HFF-Myc (cell line): ENCODE measurements at regions not wholly inside any gene's neighbourhood (a gene's known extent, or its start where the extent isn't known, plus 50 kb on each side); places are given as distances from the start of the nearest gene placed in this dataset.
A peak's percentile ranks its signal among the peaks of the same experiment; 100 is the strongest.

Experiments
- DNase-seq: peaks from one replicate; pipeline ENCODE4 v3.0.0-alpha.2; 2011; ENCODE audit warnings: low read depth; ENCODE audit errors: extremely low read depth
- H3K4me3 ChIP-seq: replicated peaks from 2 replicates; pipeline ENCODE4 v1.5.1; 2011; ENCODE audit warnings: low read depth, mild to moderate bottlenecking, control low read depth, low read length
- CTCF ChIP-seq: IDR thresholded peaks from 2 replicates; pipeline ENCODE4 v1.5.1; 2012; ENCODE audit warnings: mild to moderate bottlenecking, low read depth, low read length, control low read depth; ENCODE audit errors: missing control alignments

GRCh38 chr18:11520536-11520935, 88.9 kb upstream of the SLC35G4 start:
- H3K4me3 ChIP-seq: no peak overlapping the region
- DNase-seq: no peak
- TF ChIP-seq CTCF: no peak

- peak; percentile 57 for TF ChIP-seq CTCF
- no peak overlapping the region for H3K4me3 ChIP-seq
- DNase-seq: no peak
Observed at GRCh38 chr18:11518788-11519685, 90.4 kb upstream of the SLC35G4 start.

- no peak for DNase-seq
- no peak for TF ChIP-seq CTCF
- no peak overlapping the region for H3K4me3 ChIP-seq
Observed at GRCh38 chr18:11517704-11518103, 91.7 kb upstream of the SLC35G4 start.

GRCh38 chr18:11516751-11517503, 92.5 kb upstream of the SLC35G4 start:
- DNase-seq: peak; percentile 32
- no peak for TF ChIP-seq CTCF
- no peak overlapping the region for H3K4me3 ChIP-seq

GRCh38 chr18:11514267-11514666, 95.1 kb upstream of the SLC35G4 start:
- no peak for DNase-seq
- H3K4me3 ChIP-seq: no peak overlapping the region
- TF ChIP-seq CTCF: no peak

- DNase-seq: no peak
- peak; percentile 19 for TF ChIP-seq CTCF
- no peak overlapping the region for H3K4me3 ChIP-seq
Observed at GRCh38 chr18:11512096-11513025, 97.0 kb upstream of the SLC35G4 start.
